ENCODE measurements at regions not wholly inside any gene's neighbourhood (a gene's known extent, or its start where the extent isn't known, plus 50 kb on each side); places are given as distances from the start of the nearest gene placed in this dataset.

GRCh38 chr10:64071218-64071617, 550.0 kb downstream of the REEP3 start:
- no peak for TF ChIP-seq CTCF (IDR thresholded peaks at IDR 0.05)
- no peak for TF ChIP-seq EZH2 (IDR thresholded peaks at IDR 0.05; ENCODE audit: borderline replicate concordance, insufficient read depth, low read depth, low read length, poor library complexity, severe bottlenecking)

Measured in B cell (primary cell).